ENCODE measurements at regions not wholly inside any gene's neighbourhood (a gene's known extent, or its start where the extent isn't known, plus 50 kb on each side); places are given as distances from the start of the nearest gene placed in this dataset.

GRCh38 chr18:59758106-59758505, 60.9 kb upstream of the CCBE1 start:
- TF ChIP-seq CTCF (IDR thresholded peaks at IDR 0.05) (no peak), POLR2AphosphoS5 (IDR thresholded peaks at IDR 0.05) (no peak), EP300 (IDR thresholded peaks at IDR 0.05) (no peak), POLR2A (IDR thresholded peaks at IDR 0.05) (no peak)
